GM21390 (cell line): ENCODE measurements at regions not wholly inside any gene's neighbourhood (a gene's known extent, or its start where the extent isn't known, plus 50 kb on each side); places are given as distances from the start of the nearest gene placed in this dataset.

Source experiments
- ATAC-seq: cut with Tn5 transposase; IDR thresholded peaks from one replicate; pipeline ENCODE4 v1.9.1; 2021; ENCODE audit not compliant: unreplicated experiment

DNA sequence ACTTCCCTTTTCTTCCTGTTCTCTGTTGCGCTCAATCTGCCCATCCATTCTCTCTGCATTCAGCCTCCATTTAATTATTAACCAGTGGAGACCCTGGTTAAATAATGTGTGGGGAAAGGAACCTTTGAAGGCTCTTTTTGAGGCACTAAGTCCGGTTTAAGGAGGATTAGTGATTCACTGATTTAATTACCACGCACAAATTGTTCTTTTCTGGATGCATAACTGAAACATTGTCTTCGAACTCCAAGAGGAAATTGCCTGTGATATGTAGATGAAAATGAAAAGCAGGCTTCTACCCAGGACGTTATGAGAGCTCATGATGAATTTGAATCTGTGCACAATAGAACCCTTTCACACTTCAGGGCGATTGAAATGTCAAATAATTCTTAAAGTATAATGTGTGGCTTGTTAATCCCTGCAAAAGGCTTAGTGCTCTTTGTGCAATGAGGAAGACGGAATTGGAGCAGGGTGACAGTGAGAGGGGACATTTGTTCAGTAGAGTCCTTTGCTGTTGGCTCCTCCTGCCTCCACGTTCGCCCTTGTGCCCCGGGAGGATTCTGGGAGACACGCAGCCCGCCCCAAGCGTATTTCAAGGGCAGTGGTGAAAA, 51.1 kb upstream of the ZNF236 start:
- no peak for ATAC-seq

DNA sequence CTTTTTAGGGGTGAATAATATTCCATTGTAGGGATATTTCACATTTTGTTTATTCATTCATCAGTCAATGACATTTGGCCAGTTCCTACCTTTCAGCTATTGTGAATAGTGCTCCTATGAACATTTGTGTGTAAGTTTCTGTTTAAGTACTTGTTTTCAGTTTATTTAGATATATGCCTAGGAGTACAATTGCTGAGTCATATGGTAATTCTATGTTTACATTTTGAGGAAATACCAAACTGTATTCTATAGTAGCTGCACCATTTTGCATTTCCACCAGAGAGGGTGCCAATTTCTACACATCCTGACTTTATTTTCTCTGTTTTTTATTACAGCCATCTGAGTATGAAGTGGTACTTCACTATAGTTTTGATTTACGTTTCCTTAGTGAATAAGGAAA, 54.4 kb upstream of the ZNF236 start:
- ATAC-seq = no peak

DNA sequence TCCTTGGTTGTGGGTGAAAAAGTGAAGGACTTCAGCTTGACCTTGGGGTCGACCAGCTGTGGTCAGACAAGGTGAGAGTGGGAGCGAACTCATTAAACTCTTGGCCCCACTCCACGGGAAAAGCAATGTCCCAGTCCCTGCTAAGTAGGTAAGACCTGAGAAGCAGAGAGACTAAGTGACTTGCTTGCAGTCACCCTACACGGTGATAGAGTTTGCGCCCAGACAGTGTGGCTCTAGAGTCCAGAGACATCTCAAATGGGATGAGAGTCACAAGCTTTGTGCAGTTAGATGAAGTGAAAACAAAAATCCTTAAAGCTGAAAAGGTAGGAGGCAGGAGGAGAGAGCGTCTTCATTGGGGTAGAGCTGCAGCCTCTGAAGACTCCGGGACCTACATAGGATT, 55.9 kb upstream of the ZNF236 start:
- ATAC-seq = no peak

DNA sequence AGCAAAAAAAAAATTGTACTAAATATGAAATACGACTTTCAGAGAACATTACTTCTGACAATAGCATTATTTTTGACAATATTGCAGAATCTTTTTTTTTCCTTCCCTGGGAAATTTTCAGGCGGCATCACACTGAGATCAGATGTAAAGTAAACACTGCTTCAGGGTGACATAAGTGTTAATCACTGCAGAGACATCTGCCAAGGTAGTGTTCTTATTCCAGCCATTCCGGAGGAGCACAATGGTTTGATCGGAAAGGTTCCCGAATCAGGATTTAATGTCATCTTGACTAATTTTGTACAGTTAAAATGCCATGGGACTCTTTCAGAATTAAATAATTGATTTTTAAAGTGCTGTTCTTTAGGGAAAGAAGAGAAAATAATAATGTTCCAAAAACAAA, 56.7 kb upstream of the ZNF236 start:
- no peak for ATAC-seq

DNA sequence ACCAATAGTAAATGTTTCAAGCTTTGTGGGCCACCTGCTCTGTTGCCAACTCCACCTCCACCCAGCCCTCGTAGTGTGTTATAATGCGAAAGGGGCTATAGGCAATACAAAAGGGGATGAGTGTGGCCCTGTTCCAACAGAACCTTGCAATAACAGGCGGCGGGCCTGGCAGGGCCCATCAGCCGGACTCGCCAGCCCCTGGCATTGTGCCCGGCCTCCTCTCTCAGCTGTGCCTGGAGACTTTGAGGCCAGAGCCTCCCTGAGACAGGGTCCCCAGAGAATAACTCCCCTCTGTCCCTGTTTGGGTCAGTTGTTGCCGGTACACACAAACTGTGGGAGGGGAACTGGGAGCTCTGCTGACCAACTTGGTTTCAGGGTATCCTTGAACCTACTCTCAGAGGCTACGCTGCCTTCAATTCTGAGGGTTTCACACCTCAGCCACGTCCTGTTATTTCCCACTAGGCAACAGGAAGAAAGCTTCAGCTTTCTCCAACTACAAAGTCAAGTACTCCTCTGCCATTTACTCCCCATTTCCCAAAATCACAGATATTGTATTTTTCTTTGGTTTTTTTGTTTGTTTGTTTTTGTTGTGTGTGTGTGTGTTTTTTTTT, 58.0 kb upstream of the ZNF236 start:
- ATAC-seq = no peak

DNA sequence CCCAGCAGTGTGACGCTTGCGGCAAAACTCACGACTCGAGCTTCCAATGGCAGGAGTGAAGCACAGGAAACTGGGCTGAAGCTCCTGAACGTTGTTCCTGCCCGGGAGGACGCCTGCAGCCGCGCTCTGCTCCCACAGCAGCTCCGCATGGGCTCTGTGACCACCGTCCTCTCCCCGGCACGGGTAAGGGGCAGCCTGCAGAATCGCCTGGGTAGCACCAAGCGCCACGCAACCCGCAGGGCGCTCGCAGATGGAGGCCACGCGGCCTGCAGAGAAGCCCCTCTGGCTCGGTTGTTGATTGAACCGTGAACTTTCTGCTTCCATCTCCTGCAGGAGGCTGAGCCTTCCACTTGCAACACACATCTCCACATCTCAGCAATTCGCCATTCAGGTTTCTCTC, 63.3 kb upstream of the ZNF236 start:
- ATAC-seq = no peak

DNA sequence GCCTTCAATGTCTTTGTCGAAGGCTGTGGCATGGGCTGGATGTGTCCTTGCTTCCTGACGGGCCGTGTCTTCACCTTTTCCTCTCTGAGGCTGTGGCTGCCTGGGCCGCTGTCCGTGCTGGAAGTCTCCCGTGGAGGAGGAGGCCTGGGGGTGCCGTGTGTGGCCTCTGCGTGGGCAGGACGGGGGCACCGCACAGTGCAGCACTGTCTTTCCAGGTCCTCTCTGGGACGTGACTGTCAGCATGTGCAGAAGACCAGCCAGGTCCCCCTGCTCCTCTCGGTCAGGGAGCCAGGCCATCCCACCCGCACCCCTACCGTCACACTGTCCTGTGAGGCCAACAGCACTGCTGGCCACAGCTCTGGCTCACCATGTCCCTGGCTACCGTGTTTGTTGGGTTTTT, 64.4 kb upstream of the ZNF236 start:
- no peak for ATAC-seq

DNA sequence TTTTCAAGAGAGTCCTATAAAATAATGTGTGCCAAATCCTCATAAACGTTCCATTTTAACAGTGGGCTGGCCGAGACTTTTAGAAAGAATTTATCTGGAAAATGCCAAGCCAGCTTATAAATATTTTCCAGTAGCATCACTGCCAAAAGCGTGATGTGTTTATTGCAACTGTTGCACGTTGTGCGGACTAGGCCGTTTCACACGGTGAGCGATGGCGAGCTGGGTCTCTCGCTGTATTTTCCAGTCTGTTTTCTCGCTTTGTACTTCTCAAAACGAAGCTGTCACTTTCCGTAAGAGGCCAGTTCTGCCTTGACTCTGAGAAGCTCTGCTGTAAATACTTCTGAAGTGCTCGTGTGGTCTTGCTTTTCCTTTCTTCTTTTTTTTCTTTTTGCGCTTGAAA, 65.0 kb upstream of the ZNF236 start:
- ATAC-seq = no peak

DNA sequence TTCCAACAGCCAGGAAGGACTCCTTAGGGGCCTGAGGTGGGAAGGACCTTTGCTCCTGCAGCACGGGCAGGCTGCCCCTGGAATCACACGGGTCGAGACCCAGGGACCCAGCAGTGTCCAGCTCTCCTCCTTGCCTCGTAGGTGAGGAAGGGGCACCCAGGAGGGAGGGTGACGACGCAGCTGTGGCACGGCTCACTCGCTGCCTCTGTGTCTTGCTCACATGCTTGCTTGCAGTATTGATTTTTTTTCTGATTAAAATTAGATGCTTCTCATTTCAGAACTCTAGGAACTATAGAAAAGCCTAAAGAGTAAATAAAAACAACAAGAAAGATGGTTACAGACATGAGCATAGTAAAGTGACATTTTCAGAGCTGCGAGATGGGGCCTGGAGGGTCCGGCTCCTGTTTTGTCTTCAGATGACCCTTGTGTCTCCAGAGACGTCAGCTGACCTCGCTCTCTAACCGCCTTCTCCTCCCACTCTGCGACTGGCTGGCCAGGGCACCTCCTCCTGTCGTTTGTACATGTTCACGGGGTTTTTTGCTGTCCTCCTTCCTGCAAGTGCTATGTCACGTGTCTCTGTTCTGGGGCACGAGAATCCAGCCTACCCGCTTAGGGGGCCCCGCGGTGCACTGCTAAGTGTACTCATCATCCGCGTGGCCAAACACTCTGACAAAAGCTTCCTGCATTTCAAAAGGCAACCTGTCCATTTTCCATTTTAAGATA, 65.7 kb upstream of the ZNF236 start:
- no peak for ATAC-seq

DNA sequence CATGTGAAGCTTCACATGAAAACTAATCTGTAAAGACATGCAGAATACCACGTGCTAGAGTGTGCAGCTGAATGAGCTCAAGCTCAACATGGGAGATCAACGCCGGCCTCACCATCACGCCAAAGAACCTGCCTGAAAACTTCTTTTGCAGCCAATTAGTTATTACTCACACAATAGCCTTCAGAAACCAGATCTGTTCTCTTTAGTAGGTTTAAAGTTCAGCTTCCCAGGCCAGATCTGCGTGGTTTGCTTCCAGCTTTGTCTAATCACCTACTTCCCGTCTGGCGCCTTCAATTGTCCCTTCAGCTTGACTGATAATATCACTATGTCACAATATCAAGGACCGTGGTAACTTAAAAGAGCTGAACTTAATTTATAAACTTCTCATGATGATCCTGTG, 68.0 kb upstream of the ZNF236 start:
- ATAC-seq = no peak

DNA sequence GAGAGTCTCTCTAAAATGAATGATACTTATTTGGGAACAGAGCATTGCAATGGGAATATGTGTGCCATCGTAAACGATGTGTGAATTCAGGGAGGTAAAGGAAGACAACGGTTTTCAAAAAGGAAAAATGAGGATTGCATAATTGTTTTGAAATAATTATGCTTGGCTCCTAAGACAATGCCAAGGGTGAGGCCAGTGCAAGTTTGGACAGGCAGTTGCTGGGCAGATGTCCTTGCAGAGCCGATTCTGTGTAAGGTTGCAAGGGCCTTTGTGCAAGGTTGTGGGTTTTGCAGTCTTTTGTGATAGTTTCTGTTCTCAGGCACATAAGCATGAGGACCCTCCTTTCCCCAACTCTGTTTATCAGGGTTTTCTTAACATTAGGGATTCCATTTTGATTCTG, 70.0 kb upstream of the ZNF236 start:
- no peak for ATAC-seq

DNA sequence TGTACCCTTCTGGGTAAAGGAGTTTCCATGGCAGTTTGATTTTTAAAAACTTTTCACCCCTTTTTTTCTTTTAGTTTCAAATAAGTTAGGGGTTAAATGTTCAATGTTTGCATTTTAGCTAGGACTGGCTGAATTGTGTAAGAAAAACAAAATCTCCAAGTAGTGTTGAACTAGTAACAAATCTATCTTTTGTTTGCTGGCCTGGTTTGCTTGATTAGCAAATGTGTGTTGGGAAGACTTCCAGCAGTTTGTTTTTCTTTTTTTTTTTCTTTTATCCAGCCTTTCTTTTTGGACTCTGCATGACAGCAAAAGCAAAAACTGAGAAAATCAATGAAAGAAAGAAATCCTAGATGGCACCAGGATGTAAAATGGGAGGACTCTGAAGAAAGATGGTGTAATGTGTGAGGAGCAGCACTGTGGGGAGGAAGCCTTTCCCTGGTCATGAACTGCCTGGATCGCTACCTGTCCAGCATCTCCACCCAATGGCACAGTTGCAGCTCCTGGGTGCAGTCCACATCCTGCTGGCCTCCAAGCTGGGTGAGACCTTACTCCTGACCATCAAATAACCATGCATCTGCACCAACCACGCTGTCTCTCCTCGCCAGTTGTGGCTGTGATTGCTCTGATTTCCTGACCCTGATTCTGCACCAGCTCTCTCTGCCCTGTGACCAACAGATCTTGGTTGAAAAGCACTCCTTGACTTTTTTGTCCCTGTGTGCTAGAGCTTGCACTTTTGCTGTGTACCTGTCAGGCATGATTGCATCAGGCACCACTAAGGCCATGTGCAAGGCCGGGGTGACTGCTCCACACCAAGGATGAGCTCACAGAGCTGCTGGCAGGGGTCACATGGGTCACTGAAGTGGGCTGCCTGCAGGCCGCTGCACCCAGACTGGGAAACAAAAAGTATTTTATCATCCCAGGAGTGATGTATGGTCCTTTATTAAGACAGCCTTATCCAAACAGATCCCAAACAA, 71.2 kb upstream of the ZNF236 start:
- ATAC-seq = no peak

DNA sequence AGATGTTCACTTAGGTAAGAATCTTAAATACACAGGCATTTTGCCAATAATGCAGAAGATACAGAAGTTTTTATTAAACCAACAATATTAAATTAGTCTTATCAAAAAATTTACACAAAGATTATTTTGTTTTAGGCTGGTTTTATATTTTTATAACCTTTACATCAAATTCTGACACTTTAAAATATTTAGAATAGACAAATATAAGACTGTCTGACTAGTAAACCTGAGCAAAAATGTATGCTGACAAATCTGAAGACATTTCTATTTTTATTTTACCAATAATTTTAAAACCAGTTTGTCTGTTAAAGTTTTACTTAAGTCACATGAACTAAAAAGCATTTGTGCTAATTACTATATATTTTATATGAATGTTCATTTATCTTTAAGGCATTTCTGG, 72.1 kb upstream of the ZNF236 start:
- no peak for ATAC-seq

DNA sequence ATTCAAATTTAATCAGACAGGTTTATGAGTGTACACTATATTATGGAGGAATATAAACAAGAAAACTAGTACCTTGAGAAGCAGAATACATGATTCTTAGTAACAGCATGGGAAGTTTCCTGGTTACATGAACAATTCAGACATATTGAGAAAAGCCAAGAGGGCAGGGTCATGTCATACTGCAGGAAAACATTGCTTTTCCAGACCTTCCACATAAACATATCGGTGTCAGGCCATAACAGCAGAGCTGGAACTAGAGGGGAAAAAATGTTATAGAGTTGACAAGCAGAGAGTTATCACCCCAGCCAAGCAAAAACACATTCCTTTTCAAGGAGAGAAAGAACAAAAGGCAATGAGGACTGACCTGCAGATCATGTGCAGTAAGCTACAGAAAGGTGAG, 74.7 kb upstream of the ZNF236 start:
- no peak for ATAC-seq

DNA sequence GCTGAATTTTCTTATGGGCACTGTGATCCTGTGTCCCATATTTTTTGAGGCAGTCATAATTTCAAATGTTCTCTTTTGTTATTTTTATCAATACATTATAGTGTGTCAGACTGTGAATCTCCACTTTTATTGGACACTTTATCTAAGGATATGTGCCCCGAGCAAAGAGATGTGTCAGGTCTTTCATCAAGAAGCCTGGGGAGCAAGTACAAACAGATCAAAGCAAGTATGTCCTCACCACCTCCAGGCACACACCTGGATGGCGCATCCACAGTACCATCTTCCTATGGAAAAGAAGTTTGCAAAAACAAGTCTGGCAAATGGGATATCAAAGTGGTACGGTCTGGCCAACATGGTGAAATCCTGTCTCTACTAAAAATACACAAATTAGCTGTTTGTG, 81.0 kb upstream of the ZNF236 start:
- ATAC-seq = no peak

DNA sequence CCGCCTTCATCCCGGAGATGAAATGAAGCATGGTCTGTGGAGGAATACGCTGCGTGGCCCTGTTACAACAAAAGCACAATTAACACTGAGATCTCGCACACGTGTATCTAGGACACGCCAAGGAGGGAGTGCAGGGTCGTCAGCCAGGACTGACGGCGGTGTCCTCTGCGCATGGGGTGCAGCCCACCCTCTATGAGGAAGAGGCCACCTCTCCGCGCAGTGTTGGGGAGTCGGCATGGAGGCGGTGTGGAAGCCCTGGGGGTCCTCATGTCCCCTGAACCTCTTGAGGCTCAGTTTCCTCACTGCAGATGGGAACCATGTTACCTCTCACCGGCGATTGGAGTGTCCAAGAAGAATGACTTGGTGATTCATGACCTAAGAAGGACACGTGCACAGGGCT, 86.0 kb upstream of the ZNF236 start:
- ATAC-seq = no peak

DNA sequence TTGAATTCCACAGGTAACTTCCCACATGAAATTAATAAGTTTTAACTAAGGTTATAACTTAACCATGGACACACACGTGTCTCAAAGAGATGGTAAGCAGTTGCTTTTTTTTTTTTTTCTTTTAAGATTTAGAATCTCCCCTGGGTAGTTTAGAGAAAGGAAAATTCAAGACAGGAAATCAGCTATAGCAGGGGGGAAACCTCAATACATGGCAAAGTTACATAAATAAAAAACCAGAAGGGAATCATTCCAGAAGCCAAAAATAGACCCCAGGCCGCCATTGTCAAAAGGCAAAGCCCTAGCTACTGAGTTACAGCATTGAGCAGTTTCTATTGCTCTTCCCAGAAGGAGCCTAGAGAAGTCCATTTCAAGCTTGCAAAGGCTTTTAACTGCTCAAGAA, 91.5 kb upstream of the ZNF236 start:
- no peak for ATAC-seq

DNA sequence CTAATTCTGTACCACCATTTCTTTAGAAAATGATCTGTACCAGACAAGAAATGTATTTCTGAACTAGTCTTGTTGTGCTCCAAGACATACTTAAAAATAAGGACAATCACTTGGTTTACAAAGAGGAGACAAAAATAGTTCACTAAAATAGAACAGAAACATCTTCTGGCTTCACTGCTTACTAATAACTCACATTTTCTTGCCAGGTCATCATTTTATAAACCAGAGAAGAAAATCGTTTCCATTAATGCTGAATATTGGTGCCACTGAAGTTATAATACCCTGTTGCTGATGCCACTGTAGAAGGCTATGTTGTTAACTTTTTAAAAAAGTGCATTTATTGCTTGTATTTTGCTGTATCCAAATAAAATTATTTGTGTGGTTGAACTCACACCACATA, 94.8 kb upstream of the ZNF236 start:
- no peak for ATAC-seq

DNA sequence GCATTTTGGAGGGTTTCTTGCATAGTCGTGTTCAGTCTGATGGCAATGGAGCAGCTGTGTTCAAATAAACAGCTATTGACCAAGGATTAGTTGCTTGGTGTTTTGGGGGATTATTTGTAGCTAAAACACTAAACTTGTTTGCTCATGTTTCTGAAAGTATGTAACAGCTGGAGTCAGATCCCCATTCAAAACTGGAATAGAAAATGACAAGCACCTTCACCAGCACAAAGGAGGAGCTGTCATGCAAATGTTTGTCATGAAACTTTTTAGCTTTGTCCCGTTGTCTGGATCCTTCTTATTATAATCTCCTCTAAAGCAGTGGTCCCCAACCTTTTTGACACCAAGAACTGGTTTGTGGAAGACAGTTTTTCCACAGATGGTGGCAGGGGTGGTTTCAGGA, 96.9 kb upstream of the ZNF236 start:
- no peak for ATAC-seq

DNA sequence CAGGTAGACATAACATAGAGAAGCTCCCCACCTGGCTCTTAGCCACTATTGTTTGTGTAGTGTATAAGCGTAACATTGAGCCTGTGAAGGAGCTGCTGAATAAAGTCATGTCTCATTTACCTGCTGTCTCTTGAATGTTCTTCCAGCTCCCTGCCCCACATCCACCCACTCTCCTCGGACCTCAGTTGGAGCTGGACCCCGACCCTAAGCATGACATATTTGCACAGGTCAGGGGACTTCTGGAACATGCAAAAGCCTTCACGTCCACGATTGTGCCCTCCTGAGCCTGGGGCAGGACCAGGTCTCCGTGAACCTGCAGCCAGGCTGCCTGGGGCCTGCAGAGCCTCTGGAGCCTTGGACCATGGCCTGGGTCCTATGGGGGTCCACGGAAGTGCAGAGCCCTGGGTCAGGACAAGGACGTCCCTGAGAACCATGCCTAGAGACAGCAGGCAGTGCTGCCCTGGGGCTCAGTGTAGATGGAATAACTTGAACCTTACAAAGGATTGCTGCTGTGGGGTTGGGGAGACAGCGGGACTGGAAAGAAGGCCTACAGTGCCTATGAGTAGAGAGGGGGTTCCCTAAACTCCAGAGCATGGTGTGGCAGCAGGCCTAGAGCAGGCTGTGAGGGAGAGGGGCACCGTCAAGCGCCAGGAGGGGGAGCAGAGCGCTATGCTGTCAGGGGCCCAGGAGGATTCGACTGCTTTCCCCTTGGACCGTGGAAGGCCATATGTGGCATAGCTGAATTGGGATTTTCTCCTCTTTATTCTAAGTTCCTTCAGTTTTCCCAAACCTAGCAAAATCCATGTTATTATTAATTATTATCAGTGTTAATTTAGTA, 99.9 kb upstream of the ZNF236 start:
- no peak for ATAC-seq
